ENCODE measurements at regions not wholly inside any gene's neighbourhood (a gene's known extent, or its start where the extent isn't known, plus 50 kb on each side); places are given as distances from the start of the nearest gene placed in this dataset.

- no peak for DNase-seq
Observed at GRCh38 chr2:145078923-145079322, 559.0 kb upstream of the ZEB2 start.

- no peak for DNase-seq
Observed at GRCh38 chr2:145076085-145076484, 556.2 kb upstream of the ZEB2 start.

DNA sequence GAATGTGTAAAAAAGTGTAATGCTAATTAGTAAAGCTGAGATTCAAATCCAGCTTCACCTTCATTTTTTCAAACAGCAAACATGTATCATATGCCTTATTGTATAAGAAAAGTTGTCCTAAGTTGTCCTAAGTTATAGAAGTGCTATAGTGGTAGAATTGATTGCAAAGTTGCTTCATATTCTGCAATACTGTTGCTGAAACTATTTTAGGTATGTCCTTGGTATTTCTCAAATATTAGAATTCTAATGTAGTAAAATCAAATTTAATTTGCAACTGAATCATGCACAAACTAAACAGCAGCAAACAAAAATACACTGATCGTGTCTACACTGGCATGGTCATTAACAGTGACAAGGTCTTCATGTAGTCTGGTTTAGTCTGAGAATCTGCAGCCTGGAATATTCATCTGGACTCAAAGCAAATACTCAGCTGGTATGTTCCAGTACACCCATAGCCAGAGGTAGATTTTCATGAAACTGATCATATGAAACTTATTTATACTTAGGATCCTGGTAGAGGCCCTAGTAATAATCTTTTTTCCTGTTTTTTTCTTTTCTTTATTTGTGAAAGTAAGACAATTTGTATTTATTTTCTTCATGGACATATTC is 555.6 kb upstream of the ZEB2 start:
- DNase-seq: no peak

DNA sequence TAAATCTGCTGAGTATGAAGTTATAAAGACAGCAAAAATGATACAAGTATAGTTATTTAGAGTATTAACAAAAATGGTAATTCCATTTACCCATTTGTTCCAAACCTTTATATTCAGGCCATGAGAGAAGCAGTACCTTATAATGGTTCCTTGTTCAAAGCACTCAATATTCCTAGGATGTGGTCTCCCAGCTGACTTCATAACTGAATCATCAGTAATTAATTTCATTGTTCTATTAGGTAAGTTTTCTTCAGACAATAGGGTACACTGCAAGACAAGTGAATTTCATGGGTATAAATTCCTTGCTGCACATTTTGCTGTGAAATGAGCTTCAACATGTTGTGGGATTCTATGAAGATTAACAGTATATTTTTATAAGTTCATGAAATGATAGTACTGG is 550.8 kb upstream of the ZEB2 start:
- no peak for DNase-seq

DNA sequence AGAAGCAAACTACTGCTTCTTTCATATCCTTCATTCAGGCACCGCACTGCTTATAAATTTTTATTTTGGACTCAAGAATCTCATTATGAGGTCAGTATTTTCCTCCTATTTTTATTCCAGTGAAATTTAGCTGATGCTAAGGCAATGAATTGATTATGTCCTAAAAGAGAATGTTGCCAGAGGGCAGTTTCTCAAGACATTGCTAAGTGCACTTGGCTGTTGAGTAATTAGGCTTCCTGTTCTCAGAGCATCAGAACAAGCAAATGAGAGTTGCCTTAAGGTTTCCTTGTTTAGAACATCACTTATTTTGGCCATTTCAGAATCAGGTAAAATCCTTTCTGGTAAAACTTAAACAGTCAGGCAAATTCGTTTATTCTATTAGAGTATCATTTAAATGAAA is 548.6 kb upstream of the ZEB2 start:
- no peak for DNase-seq

DNA sequence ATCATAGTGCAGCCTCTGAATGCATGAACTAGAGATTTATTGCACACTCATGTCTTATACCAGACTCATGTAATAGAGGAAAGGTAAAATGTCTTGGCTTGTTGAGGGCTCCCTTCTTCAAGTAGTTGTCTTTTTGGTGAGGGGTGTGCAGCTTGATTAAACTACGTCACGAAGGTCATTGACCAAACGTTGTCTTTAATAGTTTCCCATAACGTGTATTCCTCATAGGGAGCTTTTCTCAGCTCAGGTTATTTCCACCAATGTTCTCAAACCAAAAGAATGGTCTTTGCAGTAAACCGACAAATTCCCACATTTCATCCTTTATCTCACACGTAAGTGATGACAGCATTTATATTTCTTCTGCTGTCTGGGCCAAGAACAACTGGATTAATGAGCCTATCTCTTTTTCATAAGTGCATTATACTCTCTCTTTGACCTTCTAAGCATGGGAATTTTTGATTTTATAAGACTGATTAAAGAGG is 547.7 kb upstream of the ZEB2 start:
- DNase-seq: no peak

DNA sequence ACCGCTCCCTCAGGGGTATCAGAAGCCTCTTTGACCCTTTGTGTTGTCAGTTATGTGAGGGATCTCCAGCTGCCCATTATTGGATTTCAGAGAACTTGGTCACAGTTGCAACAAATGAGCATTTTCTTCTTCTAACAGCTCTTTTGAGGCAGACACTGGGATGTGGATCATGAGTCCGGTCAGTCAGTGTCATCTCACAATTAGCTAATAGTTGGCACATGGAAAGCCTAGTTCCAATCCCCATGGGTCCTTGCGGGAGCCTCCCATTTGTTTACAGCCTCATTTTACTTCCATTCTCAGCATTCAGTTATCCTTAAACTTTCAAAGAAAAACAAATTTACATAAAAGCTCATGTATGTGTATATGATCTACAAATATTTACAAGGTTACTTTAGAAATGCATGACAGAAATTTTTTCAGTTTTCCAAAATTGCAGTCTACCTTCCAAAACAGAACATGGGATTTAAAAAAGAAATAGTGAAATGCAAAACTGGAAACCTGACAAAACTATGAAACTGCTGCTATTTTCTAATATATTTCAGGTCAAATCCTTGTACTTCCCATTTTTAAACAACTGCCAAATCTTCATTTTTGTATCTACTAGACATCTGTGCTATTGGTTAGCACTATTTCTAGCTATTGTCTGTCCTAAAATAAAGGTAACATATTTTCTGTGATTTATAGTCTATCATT is 547.1 kb upstream of the ZEB2 start:
- no peak for DNase-seq

DNA sequence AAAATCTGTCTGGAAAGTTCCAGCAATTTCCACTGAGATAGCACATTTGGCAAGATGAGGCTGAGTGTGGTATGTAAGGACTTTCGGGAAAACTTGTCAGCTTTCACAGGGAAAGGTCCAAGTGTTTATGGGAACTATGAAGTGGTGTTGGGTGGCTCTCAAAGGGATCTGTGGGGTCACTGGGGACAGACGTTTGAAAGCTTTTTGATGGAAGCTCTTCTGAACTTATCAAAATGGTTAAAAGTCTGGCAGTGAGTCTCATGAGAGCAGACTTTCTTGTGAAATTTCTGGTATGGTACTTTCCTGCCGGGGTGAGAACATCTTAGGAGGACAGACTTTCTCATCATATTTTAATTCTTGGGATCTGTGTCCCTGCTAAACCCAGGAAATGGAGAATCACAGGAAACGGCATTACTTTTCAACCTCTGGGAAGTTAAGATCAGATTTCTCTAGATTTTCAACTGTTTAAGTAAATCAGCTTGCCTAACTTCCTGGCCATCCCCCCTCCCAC is 546.3 kb upstream of the ZEB2 start:
- DNase-seq: no peak

- no peak for DNase-seq
Observed at GRCh38 chr2:145065342-145065741, 545.4 kb upstream of the ZEB2 start.

DNA sequence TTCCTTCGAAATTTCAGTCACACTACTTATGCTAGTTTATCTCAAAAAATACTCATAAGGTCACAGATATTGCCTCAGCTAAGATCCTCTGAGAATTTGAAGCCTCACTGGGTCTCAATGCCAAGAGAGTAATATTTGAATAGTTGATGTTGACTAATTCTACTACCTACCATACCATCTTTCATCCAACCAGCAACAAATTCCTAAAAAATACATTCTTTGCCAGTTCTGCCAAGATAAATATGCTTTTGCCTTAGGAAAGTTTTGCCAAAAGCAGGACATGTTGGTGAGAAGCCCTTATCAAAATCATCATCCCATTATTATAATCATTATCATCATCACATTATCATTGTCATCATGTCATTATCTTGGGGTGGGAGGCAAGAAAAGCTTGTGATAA is 544.6 kb upstream of the ZEB2 start:
- no peak for DNase-seq

DNA sequence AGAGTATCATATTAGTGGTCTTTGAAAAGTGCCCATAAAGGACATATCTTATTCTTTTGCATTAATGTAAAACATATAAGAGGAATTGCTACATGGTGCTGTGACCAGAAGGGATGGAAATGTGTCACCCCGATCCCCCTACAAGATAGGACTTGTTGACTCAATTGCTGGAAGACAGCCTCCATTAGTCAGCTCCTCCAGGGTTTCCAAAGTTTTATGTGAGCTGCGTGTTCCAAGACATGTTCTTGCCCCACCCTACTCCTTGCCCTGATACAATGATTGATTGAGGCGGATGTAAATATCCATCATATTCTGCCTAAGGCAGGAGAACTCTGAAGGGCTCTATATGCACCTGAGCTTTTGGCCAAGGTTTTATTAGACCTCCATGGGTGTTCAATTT is 541.0 kb upstream of the ZEB2 start:
- DNase-seq: no peak

DNA sequence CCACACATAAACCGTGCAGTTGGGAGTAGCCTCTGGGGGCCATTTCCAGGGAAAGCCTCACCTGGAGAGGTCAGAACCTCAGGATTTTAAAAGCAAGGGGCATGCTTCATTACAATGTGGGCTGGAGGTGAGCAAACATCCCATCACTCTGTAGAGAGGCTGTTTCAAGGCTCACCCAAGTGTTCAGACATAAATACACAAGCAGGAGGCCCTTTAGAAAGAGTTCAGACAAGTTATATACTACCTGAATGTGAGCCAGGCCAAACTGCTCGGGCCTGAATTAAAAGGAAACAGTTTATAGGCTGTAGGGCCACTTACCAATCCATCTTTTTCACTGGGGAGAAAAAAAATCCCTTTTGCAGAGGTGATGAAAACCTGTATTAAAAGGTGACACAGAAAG is 540.0 kb upstream of the ZEB2 start:
- no peak for DNase-seq

- no peak for DNase-seq
Observed at GRCh38 chr2:145059343-145059742, 539.4 kb upstream of the ZEB2 start.

DNA sequence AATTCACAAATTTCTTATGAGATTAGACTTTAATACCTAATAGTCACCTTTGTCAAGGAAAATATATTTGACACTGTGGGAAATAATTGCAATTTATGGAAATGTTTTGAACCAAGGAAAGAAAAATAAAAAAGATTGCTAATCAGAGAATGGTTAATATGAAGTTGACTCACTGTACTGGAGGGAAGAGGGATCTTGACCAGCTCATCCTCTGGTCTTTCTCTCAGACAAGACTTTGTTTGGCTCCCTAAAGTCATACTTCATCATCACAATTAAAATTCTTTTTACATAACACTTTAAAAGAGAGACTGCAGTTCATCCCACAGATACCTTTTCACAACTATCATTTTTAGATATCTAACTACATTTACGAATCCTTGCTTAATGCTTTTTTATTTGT is 538.5 kb upstream of the ZEB2 start:
- no peak for DNase-seq

DNA sequence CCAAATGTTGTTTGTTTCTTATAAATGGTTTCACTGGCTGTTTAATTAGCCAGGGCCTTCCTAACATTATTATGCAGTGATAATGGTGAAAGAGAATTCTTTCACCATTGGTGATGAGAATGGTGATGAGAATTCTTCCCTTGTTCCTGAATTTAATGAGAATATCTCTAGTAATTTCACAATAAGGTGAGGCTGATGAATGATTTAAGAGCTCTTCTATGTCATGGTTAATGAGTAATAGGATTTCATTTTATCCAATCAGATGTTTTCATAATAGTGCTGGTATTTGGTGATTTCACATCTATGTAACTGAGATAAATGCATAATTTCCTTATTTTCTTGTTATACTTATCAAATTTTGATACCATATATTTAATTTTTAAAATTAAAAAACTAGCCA is 535.7 kb upstream of the ZEB2 start:
- no peak for DNase-seq

DNA sequence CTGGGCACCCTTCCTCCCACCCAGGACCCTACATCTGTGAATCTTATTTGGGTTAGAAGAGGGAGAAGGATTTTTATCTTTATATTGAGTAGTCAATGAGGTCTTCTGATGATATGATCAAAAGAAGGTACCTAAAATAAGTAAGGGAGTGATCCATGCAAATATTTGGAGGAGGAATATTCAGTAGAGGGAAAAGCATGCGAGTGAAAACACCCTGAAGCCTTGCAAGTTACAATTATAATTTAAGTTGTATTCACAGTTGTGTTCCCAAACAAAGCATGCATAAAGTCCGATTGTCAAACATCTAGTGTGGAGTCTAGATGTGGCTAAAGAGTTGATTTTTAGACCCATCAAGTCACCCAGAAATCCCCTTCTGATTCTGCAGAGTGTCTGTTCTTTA is 530.2 kb upstream of the ZEB2 start:
- no peak for DNase-seq

GRCh38 chr2:145049475-145049874 is 529.6 kb upstream of the ZEB2 start:
- no peak for DNase-seq

GRCh38 chr2:145047554-145047953 is 527.6 kb upstream of the ZEB2 start:
- no peak for DNase-seq

GRCh38 chr2:145044491-145044890 is 524.6 kb upstream of the ZEB2 start:
- DNase-seq: no peak

DNA sequence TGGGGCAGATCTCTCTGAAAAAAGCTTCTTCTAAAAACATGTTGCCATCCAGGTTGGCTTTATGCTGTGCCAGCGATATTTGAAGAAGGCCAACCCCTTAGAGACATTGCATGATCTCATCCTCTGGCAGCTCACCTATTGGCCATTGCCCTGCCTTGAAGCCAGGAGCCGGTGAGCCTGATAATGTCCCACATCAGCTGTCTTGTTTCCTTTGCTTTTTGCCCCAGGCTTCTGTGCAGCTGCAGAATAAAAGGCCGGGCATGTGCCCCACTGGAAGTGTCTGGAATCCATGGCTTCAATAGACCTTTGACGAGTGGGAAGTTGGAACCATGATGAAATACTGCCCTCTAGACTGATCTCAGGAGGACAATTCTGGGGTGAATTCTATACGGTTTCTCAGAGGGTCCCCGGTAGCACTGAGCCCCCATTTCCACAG is 523.5 kb upstream of the ZEB2 start:
- DNase-seq: peak; percentile 85

GRCh38 chr2:145041706-145042105 is 521.8 kb upstream of the ZEB2 start:
- DNase-seq: no peak

DNA sequence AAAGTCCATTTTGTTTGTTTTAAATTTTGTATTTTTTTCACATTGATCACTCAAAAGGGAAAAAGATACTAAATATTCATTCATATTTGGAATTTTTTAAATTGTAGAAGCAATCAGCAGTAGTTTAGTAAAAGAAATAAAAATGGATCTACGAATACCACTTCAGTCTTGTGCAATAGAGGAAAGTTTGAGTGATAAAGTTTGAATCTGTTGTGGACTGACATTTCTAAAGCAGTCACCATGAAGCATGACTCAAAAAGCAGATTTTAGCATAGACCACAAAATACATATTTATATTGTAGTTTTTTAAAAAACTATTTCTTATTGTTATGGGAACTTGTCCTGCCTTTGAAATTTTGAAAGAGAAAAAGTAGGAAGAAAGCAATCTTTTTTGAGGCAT is 520.5 kb upstream of the ZEB2 start:
- no peak for DNase-seq

- DNase-seq: no peak
Observed at GRCh38 chr2:145038041-145038525, 518.2 kb upstream of the ZEB2 start.

DNA sequence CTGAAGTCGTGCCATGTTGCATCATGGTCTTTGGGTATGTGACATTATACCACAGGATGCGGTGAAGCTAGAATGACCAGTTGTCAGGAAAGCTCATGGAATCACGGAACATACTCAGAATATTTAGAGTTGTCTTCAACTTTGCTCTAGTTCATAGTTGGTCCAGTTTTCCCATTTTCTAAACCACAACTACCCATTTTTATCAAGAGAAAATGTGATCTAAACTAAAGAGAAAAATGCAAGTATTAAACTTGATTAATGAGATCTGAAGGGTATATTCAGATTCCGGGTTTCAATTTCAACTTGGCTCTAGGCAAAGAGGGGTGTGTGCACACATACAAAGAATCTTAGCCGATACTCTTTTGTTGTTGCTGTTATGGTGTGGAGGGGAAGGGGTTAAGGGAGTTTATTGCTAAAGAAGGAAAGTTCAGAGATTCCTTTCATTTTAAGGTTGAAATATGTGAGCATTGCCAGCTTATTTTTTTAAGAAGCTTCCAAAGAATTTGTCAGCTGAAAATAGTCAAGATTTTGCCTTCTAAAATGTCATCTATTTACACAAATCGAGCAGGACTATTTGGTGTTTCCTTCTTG is 516.6 kb upstream of the ZEB2 start:
- DNase-seq: no peak

Measured in islet precursor cell (in vitro differentiated cells).